Cardiac fibroblast (primary cell): ENCODE measurements at regions not wholly inside any gene's neighbourhood (a gene's known extent, or its start where the extent isn't known, plus 50 kb on each side); places are given as distances from the start of the nearest gene placed in this dataset.

Source experiments
- DNase-seq, 2 donors: peaks; one replicate each; pipeline versions ENCODE4 v3.0.0 to v3.0.0-alpha.2; 2010; ENCODE audit warnings: low read depth in 2 of 2
- H3K4me3 ChIP-seq, 2 donors: replicated peaks in 1 of 2; 1 replicate in 1 of 2; 2 replicates in 1 of 2; pipeline ENCODE4 v1.5.1; 2011; ENCODE audit warnings: low read depth in 2 of 2, low read length in 2 of 2, mild to moderate bottlenecking in 2 of 2, moderate library complexity in 1 of 2
- CTCF ChIP-seq: IDR thresholded peaks from one replicate; pipeline ENCODE4 v1.5.1; 2011; ENCODE audit warnings: low read depth, mild to moderate bottlenecking, low read length, inconsistent platforms

GRCh38 chr15:61769557-61769956 is 290.7 kb downstream of the VPS13C start:
- H3K4me3 ChIP-seq, result no peak overlapping the region
- no peak for DNase-seq
- TF ChIP-seq CTCF, result no peak

GRCh38 chr15:61768131-61768530 is 292.1 kb downstream of the VPS13C start:
- DNase-seq, result no peak
- no peak overlapping the region for H3K4me3 ChIP-seq
- TF ChIP-seq CTCF, result no peak

- no peak for TF ChIP-seq CTCF
- no peak overlapping the region for H3K4me3 ChIP-seq
- no peak for DNase-seq
These were observed 295.3 kb downstream of the VPS13C start for GRCh38 chr15:61764981-61765380.

GRCh38 chr15:61764141-61764540 is 296.1 kb downstream of the VPS13C start:
- no peak for TF ChIP-seq CTCF
- DNase-seq, result peak in 1 of 2 donors; percentile 2
- H3K4me3 ChIP-seq, result no peak overlapping the region

- no peak overlapping the region for H3K4me3 ChIP-seq
- no peak for TF ChIP-seq CTCF
- no peak for DNase-seq
These were observed 297.6 kb downstream of the VPS13C start for GRCh38 chr15:61762676-61763075.

GRCh38 chr15:61759639-61760038 is 300.6 kb downstream of the VPS13C start:
- TF ChIP-seq CTCF, result no peak
- no peak overlapping the region for H3K4me3 ChIP-seq
- DNase-seq, result no peak

GRCh38 chr15:61756071-61756820 is 304.0 kb downstream of the VPS13C start:
- TF ChIP-seq CTCF, result no peak

More at GRCh38 chr15:61756071-61756820, 304.0 kb downstream of the VPS13C start:
- DNase-seq, result no peak
- H3K4me3 ChIP-seq, result no peak overlapping the region
